ENCODE measurements at regions not wholly inside any gene's neighbourhood (a gene's known extent, or its start where the extent isn't known, plus 50 kb on each side); places are given as distances from the start of the nearest gene placed in this dataset.

DNA sequence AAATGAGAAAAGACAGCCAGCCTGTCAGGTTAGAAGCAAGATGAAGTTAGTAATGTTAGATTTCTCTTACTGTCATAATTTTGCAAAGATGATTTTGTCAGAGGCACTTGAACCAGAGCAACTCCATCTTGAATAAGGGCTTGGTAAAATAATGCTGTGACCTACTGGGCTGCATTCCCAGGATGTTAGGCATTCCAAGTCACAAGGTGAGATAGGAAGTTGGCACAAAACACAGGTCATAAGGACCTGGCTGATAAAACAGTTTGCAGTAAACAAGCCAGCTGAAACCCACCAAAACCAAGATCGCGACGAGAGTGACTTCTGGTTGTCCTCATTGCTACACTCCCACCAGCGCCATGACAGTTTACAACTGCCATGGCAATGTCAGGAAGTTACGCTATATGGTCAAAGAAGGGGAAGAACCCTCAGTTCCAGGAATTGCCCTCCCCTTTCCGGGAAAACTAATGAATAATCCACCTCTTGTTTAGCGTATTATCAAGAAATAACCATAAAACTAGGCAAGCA, 1313.5 kb upstream of the TMEM132C start:
- no peaks in the 10 kb centered on the region for H3K36me3 ChIP-seq (ENCODE audit: low read depth, low read length)
- no peak overlapping the region for H3K27ac ChIP-seq (ENCODE audit: low read length)
- TF ChIP-seq CTCF (conservative IDR thresholded peaks at IDR 0.05; ENCODE audit: low read depth, low read length) (no peak), EZH2phosphoT487 (IDR thresholded peaks at IDR 0.05; ENCODE audit: borderline replicate concordance, low read length) (no peak), EZH2 (IDR thresholded peaks at IDR 0.05; ENCODE audit: low read length, unreplicated experiment) (no peak)
- POLR2A ChIA-PET (ENCODE audit: unreplicated experiment), result no interaction called here
- H3K79me2 ChIP-seq (ENCODE audit: low read length), result no peaks in the 10 kb centered on the region
- H3K9me3 ChIP-seq (ENCODE audit: low read length), result no peaks in the 10 kb centered on the region
- no peak overlapping the region for H3K4me2 ChIP-seq (ENCODE audit: low read length)
- ATAC-seq (no peak), DNase-seq (no peak)
- H3K9ac ChIP-seq (ENCODE audit: low read length), result no peak overlapping the region
- no peaks in the 10 kb centered on the region for H3K4me1 ChIP-seq (ENCODE audit: insufficient read depth, low read length)
- 0 out of 2 replicates have a peak, but pooled peaks cover 3% of the 10 kb centered on the region for H3K9me2 ChIP-seq (replicated peaks; ENCODE audit: low read length)
- no peak overlapping the region for H3K4me3 ChIP-seq (ENCODE audit: low read length)
- no peak overlapping the region for H2AFZ ChIP-seq (ENCODE audit: low read length)
- CTCF ChIA-PET, result no interaction called here
- no TSS peak for BruUV-seq (replicated peaks)
- H3F3A ChIP-seq (ENCODE audit: low read length, unreplicated experiment), result no peaks in the 10 kb centered on the region
- H3K27me3 ChIP-seq (ENCODE audit: low read length), result peaks cover 27% of the 10 kb centered on the region
- no peaks in the 10 kb centered on the region for H4K20me1 ChIP-seq (ENCODE audit: low read length)
- intact Hi-C loops (cut with micrococcal nuclease), result no loop called here

DNA sequence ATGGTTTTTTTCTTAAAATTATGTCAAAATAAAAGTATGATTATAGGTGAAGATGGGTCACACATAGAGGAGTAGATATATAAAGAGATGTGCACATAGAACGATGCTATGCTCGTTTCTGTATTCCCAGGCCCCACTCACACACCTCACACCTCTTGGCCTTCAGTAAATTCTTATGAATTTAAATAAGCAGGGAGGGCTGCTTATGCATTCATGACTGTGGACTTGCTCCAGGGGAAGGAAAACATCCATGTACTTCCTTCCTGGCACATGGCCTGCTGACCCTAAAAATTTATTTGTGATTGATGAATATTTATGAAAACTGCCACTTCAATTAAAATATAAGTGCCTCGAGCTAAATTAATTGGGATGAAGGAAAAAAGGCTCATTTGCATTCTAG, 1306.7 kb upstream of the TMEM132C start:
- intact Hi-C loops (cut with micrococcal nuclease), result no loop called here
- Histone ChIP-seq H3K4me3 (ENCODE audit: low read length) (no peak overlapping the region), H3K9me2 (replicated peaks; ENCODE audit: low read length) (no peaks in the 10 kb centered on the region), H2AFZ (ENCODE audit: low read length) (no peak overlapping the region), H3K4me2 (ENCODE audit: low read length) (no peak overlapping the region), H3K9me3 (ENCODE audit: low read length) (peaks cover 6% of the 10 kb centered on the region; the same call in 1 of the 2 replicates), H3K27me3 (ENCODE audit: low read length) (peaks cover 18% of the 10 kb centered on the region; the same call in 1 of the 2 replicates), H3K9ac (ENCODE audit: low read length) (no peak overlapping the region), H3K4me1 (ENCODE audit: insufficient read depth, low read length) (no peaks in the 10 kb centered on the region), H3K27ac (ENCODE audit: low read length) (no peak overlapping the region), H3K36me3 (ENCODE audit: low read depth, low read length) (no peaks in the 10 kb centered on the region), H4K20me1 (ENCODE audit: low read length) (no peaks in the 10 kb centered on the region), H3K79me2 (ENCODE audit: low read length) (no peaks in the 10 kb centered on the region), H3F3A (ENCODE audit: low read length, unreplicated experiment) (no peaks in the 10 kb centered on the region)
- ChIA-PET CTCF (no interaction called here), POLR2A (ENCODE audit: unreplicated experiment) (no interaction called here)
- no peak for TF ChIP-seq EZH2 (IDR thresholded peaks at IDR 0.05; ENCODE audit: low read length, unreplicated experiment)
- no peak for TF ChIP-seq EZH2phosphoT487 (IDR thresholded peaks at IDR 0.05; ENCODE audit: borderline replicate concordance, low read length)
- no peak for TF ChIP-seq CTCF (conservative IDR thresholded peaks at IDR 0.05; ENCODE audit: low read depth, low read length)
- DNase-seq (no peak), ATAC-seq (no peak)
- BruUV-seq (replicated peaks), result no TSS peak

DNA sequence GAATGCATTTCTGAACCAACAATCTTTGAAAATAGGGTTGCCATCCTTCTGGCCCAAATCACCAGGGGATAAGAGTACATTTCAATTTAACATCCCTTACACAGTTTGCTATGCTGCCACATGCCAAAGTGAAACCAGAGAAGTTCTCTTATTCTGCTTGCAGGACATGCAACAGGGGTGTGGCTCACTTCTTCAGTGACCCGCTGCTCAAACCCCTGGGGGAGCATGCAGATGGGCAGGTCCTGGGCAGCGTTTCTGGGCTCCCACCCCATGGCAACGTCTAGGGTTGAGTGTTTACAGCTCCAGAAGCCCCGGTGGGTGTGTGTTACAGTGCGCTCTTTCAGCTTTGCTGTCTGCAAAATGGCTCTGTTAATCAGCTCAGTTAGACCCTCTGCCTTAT, 1306.3 kb upstream of the TMEM132C start:
- H3F3A ChIP-seq (ENCODE audit: low read length, unreplicated experiment), result no peaks in the 10 kb centered on the region
- ATAC-seq, result no peak
- intact Hi-C loops (cut with micrococcal nuclease), result no loop called here
- H3K4me2 ChIP-seq (ENCODE audit: low read length), result no peak overlapping the region
- no peak overlapping the region for H3K4me3 ChIP-seq (ENCODE audit: low read length)
- no peak for DNase-seq
- H3K36me3 ChIP-seq (ENCODE audit: low read depth, low read length), result no peaks in the 10 kb centered on the region
- no peaks in the 10 kb centered on the region for H3K9me2 ChIP-seq (replicated peaks; ENCODE audit: low read length)
- H3K9me3 ChIP-seq (ENCODE audit: low read length), result peaks cover 6% of the 10 kb centered on the region; the same call in 1 of the 2 replicates
- H4K20me1 ChIP-seq (ENCODE audit: low read length), result no peaks in the 10 kb centered on the region
- no peak overlapping the region for H3K9ac ChIP-seq (ENCODE audit: low read length)
- H2AFZ ChIP-seq (ENCODE audit: low read length), result no peak overlapping the region
- H3K79me2 ChIP-seq (ENCODE audit: low read length), result no peaks in the 10 kb centered on the region
- H3K4me1 ChIP-seq (ENCODE audit: insufficient read depth, low read length), result no peaks in the 10 kb centered on the region
- TF ChIP-seq EZH2 (IDR thresholded peaks at IDR 0.05; ENCODE audit: low read length, unreplicated experiment) (no peak), EZH2phosphoT487 (IDR thresholded peaks at IDR 0.05; ENCODE audit: borderline replicate concordance, low read length) (no peak), CTCF (conservative IDR thresholded peaks at IDR 0.05; ENCODE audit: low read depth, low read length) (no peak)
- ChIA-PET CTCF (no interaction called here), POLR2A (ENCODE audit: unreplicated experiment) (no interaction called here)
- no TSS peak for BruUV-seq (replicated peaks)
- peaks cover 18% of the 10 kb centered on the region; the same call in 1 of the 2 replicates for H3K27me3 ChIP-seq (ENCODE audit: low read length)
- no peak overlapping the region for H3K27ac ChIP-seq (ENCODE audit: low read length)

Measured in PC-3 (cell line).